Panc1 (cell line): ENCODE measurements at regions not wholly inside any gene's neighbourhood (a gene's known extent, or its start where the extent isn't known, plus 50 kb on each side); places are given as distances from the start of the nearest gene placed in this dataset.

Experiments used
- ATAC-seq: fragments of 200-7000 bp; cut with Tn5 transposase; 2 replicates; pipeline ENCODE4 v1.9.1; 2020; ENCODE audit warnings: mild to moderate bottlenecking, moderate library complexity
- BruUV-seq: library from RNA; stranded (reverse); fragments of 400-500 nt; replicated peaks from 2 replicates; lab custom pipeline; 2021; lab: Mats Ljungman, UMichigan
- CTCF ChIA-PET: fragments of 300-600 bp; sonication (Branson Sonifier 250); formaldehyde crosslinking; loops from one replicate; lab custom pipeline; 2022; ENCODE audit warnings: antibody characterized with exemption; lab: Charles Lee
- POLR2A ChIA-PET: fragments of 300-600 bp; sonication (Branson Sonifier 250); formaldehyde crosslinking; loops from one replicate; lab custom pipeline; 2022; ENCODE audit warnings: antibody characterized with exemption; lab: Charles Lee
- DNase-seq: peaks from one replicate; pipeline ENCODE4 v3.0.0-alpha.2; 2010; ENCODE audit warnings: low read depth, low spot score
- H3K27ac ChIP-seq: 2 replicates; pipeline ENCODE4 v1.5.1; 2011; ENCODE audit warnings: mild to moderate bottlenecking, low read length, inconsistent platforms
- H3K27me3 ChIP-seq: fragments of 200-500 bp; sonication (Bioruptor generic); 2 replicates; pipeline ENCODE4 v1.6.0; 2014; ENCODE audit warnings: low read length, inconsistent platforms; ENCODE audit not compliant: control insufficient read depth, insufficient read depth
- H3K36me3 ChIP-seq: fragments of 200-500 bp; sonication (Bioruptor generic); 2 replicates; pipeline ENCODE4 v1.5.1; 2014; ENCODE audit warnings: inconsistent platforms, mild to moderate bottlenecking, low read length, moderate library complexity; ENCODE audit not compliant: control insufficient read depth, insufficient read depth
- H3K4me1 ChIP-seq: 2 replicates; pipeline ENCODE4 v1.5.1; 2011; ENCODE audit warnings: inconsistent platforms, mild to moderate bottlenecking, low read length, moderate library complexity; ENCODE audit not compliant: control insufficient read depth, insufficient read depth
- H3K4me3 ChIP-seq, 2 experiments: 2 replicates each; pipeline ENCODE4 v1.5.1; 2011 to 2012; ENCODE audit warnings: low read depth in 2 of 2, low read length in 2 of 2, mild to moderate bottlenecking in 2 of 2, inconsistent platforms in 1 of 2, moderate library complexity in 1 of 2
- H3K9me3 ChIP-seq: fragments of 200-500 bp; sonication (Bioruptor generic); 2 replicates; pipeline ENCODE4 v1.5.1; 2014; ENCODE audit warnings: low read depth, mild to moderate bottlenecking, inconsistent platforms, low read length, moderate library complexity; ENCODE audit not compliant: control insufficient read depth, insufficient read depth
- CTCF ChIP-seq: fragments of 450-650 bp; IDR thresholded peaks from 2 replicates; pipeline ENCODE4 v1.5.1; 2017; ENCODE audit warnings: mild to moderate bottlenecking
- POLR2AphosphoS5 ChIP-seq: IDR thresholded peaks from 2 replicates; pipeline ENCODE4 v1.6.1; 2012; ENCODE audit warnings: mild to moderate bottlenecking, low read depth, low read length, moderate library complexity
- REST ChIP-seq, 2 experiments: IDR thresholded peaks; 2 replicates each; pipeline ENCODE4 v1.6.1; 2011 to 2012; ENCODE audit warnings: low read depth in 2 of 2, control low read depth in 1 of 2, low read length in 1 of 2, mild to moderate bottlenecking in 1 of 2, moderate library complexity in 1 of 2; ENCODE audit not compliant: insufficient read depth in 1 of 2
- SIN3A ChIP-seq: IDR thresholded peaks from 2 replicates; pipeline ENCODE4 v1.6.1; 2012; ENCODE audit warnings: low read depth, mild to moderate bottlenecking, low read length, moderate library complexity, borderline replicate concordance; ENCODE audit not compliant: insufficient read depth
- TCF7L2 ChIP-seq: IDR thresholded peaks from 2 replicates; pipeline ENCODE4 v1.6.1; 2011; ENCODE audit warnings: mild to moderate bottlenecking, low read depth, low read length, inconsistent platforms
- in situ Hi-C: cut with HindIII; loops from 2 replicates; pipeline ENCODE4 v1.10.0; 2016; ENCODE audit warnings: low sequenced_read_pairs, low pct_unique_long_range_greater_than_20kb
- intact Hi-C: fragments of 100-400 bp; cut with micrococcal nuclease; formaldehyde crosslinking; loops from one replicate; pipeline ENCODE4 v1.10.0; 2022; ENCODE audit not compliant: unreplicated experiment

- Histone ChIP-seq H3K27ac (no peak overlapping the region), H3K27me3 (no peaks in the 10 kb centered on the region), H3K36me3 (no peaks in the 10 kb centered on the region), H3K4me1 (no peaks in the 10 kb centered on the region), H3K4me3 (no peak overlapping the region), H3K9me3 (no peaks in the 10 kb centered on the region)
- POLR2A ChIA-PET, result no interaction called here
- in situ Hi-C loops (no loop called here), intact Hi-C loops (loop anchor here (10.0 kb wide), 1 partner anchor 292 kb away; no protein-coding TSS in a partner anchor)
- TF ChIP-seq SIN3A (no peak), TCF7L2 (no peak), POLR2AphosphoS5 (no peak), CTCF (no peak), REST (IDR thresholded peaks at IDR 0.05; ENCODE audit: insufficient read depth in 1 of 2, low read depth in 2 of 2, low read length in 1 of 2) (no peak)
- DNase-seq (no peak), ATAC-seq (no peak)
- CTCF ChIA-PET, result interaction anchor here (1.3 kb wide), 1 partner anchor 296 kb away, joined by 3 read pairs; no protein-coding TSS in a partner anchor
- no TSS peak for BruUV-seq
Measured at GRCh38 chr7:123367031-123367430, 167.3 kb upstream of the SLC13A1 start.

- TF ChIP-seq REST (IDR thresholded peaks at IDR 0.05; ENCODE audit: insufficient read depth in 1 of 2, low read depth in 2 of 2, low read length in 1 of 2), result no peak
- TF ChIP-seq TCF7L2, result no peak
- no peak for TF ChIP-seq CTCF
- TF ChIP-seq POLR2AphosphoS5, result no peak
- TF ChIP-seq SIN3A, result no peak
- POLR2A ChIA-PET, result no interaction called here
- BruUV-seq, result no TSS peak
- Histone ChIP-seq H3K27ac (no peak overlapping the region), H3K4me1 (no peaks in the 10 kb centered on the region), H3K4me3 (no peak overlapping the region), H3K9me3 (no peaks in the 10 kb centered on the region), H3K27me3 (no peaks in the 10 kb centered on the region), H3K36me3 (no peaks in the 10 kb centered on the region)
- intact Hi-C loops (loop anchor here (10.0 kb wide), 1 partner anchor 292 kb away; no protein-coding TSS in a partner anchor), in situ Hi-C loops (no loop called here)
- no peak for ATAC-seq
- DNase-seq, result no peak
- CTCF ChIA-PET, result no interaction called here
Measured at GRCh38 chr7:123366626-123367025, 166.9 kb upstream of the SLC13A1 start.
